NCI-H1930 (cell line): ENCODE measurements at regions not wholly inside any gene's neighbourhood (a gene's known extent, or its start where the extent isn't known, plus 50 kb on each side); places are given as distances from the start of the nearest gene placed in this dataset.
"Not testable (repeated sequence)": the region's sequence is repeated elsewhere in the genome, so short reads cannot be mapped to it uniquely, and the experiment has no call there.

Experiments used
- DNase-seq, 2 experiments: peaks; one replicate each; lab custom pipeline; 2025; lab: John Stamatoyannopoulos, UW

- DNase-seq = no peak
These were observed 137.0 kb upstream of the TP53TG3D start for GRCh38 chr16:32116080-32116479.

- DNase-seq = not testable (repeated sequence)
These were observed 136.6 kb upstream of the TP53TG3D start for GRCh38 chr16:32116533-32116932.

- not testable (repeated sequence) for DNase-seq
These were observed 132.7 kb upstream of the TP53TG3D start for GRCh38 chr16:32120372-32120771.

- DNase-seq = not testable (repeated sequence)
These were observed 132.3 kb upstream of the TP53TG3D start for GRCh38 chr16:32120779-32121178.

GRCh38 chr16:32121273-32121900 lies 131.7 kb upstream of the TP53TG3D start:
- DNase-seq = not testable (repeated sequence)

- not testable (repeated sequence) for DNase-seq
These were observed 100.7 kb upstream of the TP53TG3D start for GRCh38 chr16:32152434-32152833.

GRCh38 chr16:32187918-32188669 lies 65.0 kb upstream of the TP53TG3D start:
- DNase-seq = not testable (repeated sequence)

- DNase-seq = not testable (repeated sequence)
These were observed 50.5 kb upstream of the TP53TG3D start for GRCh38 chr16:32202585-32202984.
